ENCODE measurements at regions not wholly inside any gene's neighbourhood (a gene's known extent, or its start where the extent isn't known, plus 50 kb on each side); places are given as distances from the start of the nearest gene placed in this dataset.

- TF ChIP-seq CTCF (IDR thresholded peaks at IDR 0.05) (no peak), POLR2A (IDR thresholded peaks at IDR 0.05) (no peak), EP300 (IDR thresholded peaks at IDR 0.05) (no peak)
Measured at GRCh38 chr1:239537795-239538194, 151.4 kb downstream of the CHRM3 start.

Data from stomach (tissue), 4 donors.